Thymus (tissue), 11 donors: ENCODE measurements at regions not wholly inside any gene's neighbourhood (a gene's known extent, or its start where the extent isn't known, plus 50 kb on each side); places are given as distances from the start of the nearest gene placed in this dataset.
"Not testable (repeated sequence)": the region's sequence is repeated elsewhere in the genome, so short reads cannot be mapped to it uniquely, and the experiment has no call there.

Experiments
- DNase-seq, 9 donors: peaks; one replicate each; pipeline ENCODE4 v3.0.0-alpha.2; 2013; ENCODE audit warnings: low spot score in 9 of 9, low read depth in 6 of 9, missing footprints in 1 of 9
- H3K27ac ChIP-seq, 2 donors: one replicate each; pipeline ENCODE4 v1.5.1; 2013; ENCODE audit warnings: control low read depth in 1 of 2, low read depth in 1 of 2, low read length in 1 of 2, mild to moderate bottlenecking in 1 of 2, moderate library complexity in 1 of 2
- H3K27me3 ChIP-seq, 2 donors: one replicate each; pipeline ENCODE4 v1.5.1; 2013; ENCODE audit warnings: low read length in 1 of 2; ENCODE audit not compliant: control insufficient read depth in 2 of 2, insufficient read depth in 1 of 2
- H3K36me3 ChIP-seq, 2 donors: one replicate each; pipeline ENCODE4 v1.5.1; 2013; ENCODE audit warnings: low read length in 1 of 2, mild to moderate bottlenecking in 1 of 2, moderate library complexity in 1 of 2; ENCODE audit not compliant: control insufficient read depth in 2 of 2, insufficient read depth in 2 of 2
- H3K4me1 ChIP-seq, 2 donors: one replicate each; pipeline ENCODE4 v1.5.1; 2013; ENCODE audit warnings: low read length in 2 of 2; ENCODE audit not compliant: control insufficient read depth in 2 of 2, insufficient read depth in 2 of 2
- H3K4me3 ChIP-seq, 2 donors: one replicate each; pipeline ENCODE4 v1.5.1; 2013; ENCODE audit warnings: low read length in 2 of 2, control low read depth in 1 of 2, mild to moderate bottlenecking in 1 of 2
- H3K9me3 ChIP-seq, 2 donors: one replicate each; pipeline ENCODE4 v1.5.1; 2013; ENCODE audit warnings: low read length in 1 of 2, mild to moderate bottlenecking in 1 of 2; ENCODE audit not compliant: control insufficient read depth in 2 of 2, insufficient read depth in 1 of 2
- WGBS: extraction: QIAGEN DNeasy Blood & Tissue Kit; methylation state at CpG from one replicate; pipeline ENCODE4 v1.1.7; 2013; 5-methylcytosine and 5-hydroxymethylcytosine counted together
- donor health status: healthy.

- H3K4me3 ChIP-seq = no peak overlapping the region
- H3K9me3 ChIP-seq = peaks cover 0 to 2% of the 10 kb centered on the region in 2 donors
- 46% methylated on average over 1 of the region's 1 CpG for WGBS
- no peaks in the 10 kb centered on the region for H3K27me3 ChIP-seq
- no peak for DNase-seq
- H3K4me1 ChIP-seq = no peaks in the 10 kb centered on the region
- H3K27ac ChIP-seq = no peak overlapping the region
- H3K36me3 ChIP-seq = no peaks in the 10 kb centered on the region
Observed at GRCh38 chr6:17001188-17001587, 100.7 kb upstream of the STMND1 start.

- no peaks in the 10 kb centered on the region for H3K36me3 ChIP-seq
- no peaks in the 10 kb centered on the region for H3K9me3 ChIP-seq
- H3K27ac ChIP-seq = no peak overlapping the region
- 92% methylated on average over 2 of the region's 2 CpGs for WGBS
- no peaks in the 10 kb centered on the region for H3K4me1 ChIP-seq
- H3K4me3 ChIP-seq = no peak overlapping the region
- H3K27me3 ChIP-seq = no peaks in the 10 kb centered on the region
- DNase-seq = no peak
Observed at GRCh38 chr6:16999491-17000436, 102.1 kb upstream of the STMND1 start.

- H3K27ac ChIP-seq = no peak overlapping the region
- H3K9me3 ChIP-seq = no peaks in the 10 kb centered on the region
- WGBS = 67% methylated on average over 5 of the region's 5 CpGs
- no peak for DNase-seq
- no peaks in the 10 kb centered on the region for H3K27me3 ChIP-seq
- no peaks in the 10 kb centered on the region for H3K4me1 ChIP-seq
- no peaks in the 10 kb centered on the region for H3K36me3 ChIP-seq
- H3K4me3 ChIP-seq = no peak overlapping the region
Observed at GRCh38 chr6:16998461-16998860, 103.4 kb upstream of the STMND1 start.

GRCh38 chr6:16995511-16996250 lies 106.2 kb upstream of the STMND1 start:
- H3K27ac ChIP-seq = no peak overlapping the region
- no peaks in the 10 kb centered on the region for H3K9me3 ChIP-seq
- H3K27me3 ChIP-seq = no peaks in the 10 kb centered on the region
- H3K36me3 ChIP-seq = no peaks in the 10 kb centered on the region
- no peak for DNase-seq
- no peaks in the 10 kb centered on the region for H3K4me1 ChIP-seq
- 91% methylated on average over 6 of the region's 6 CpGs for WGBS
- H3K4me3 ChIP-seq = no peak overlapping the region

GRCh38 chr6:16993396-16993795 lies 108.5 kb upstream of the STMND1 start:
- Histone ChIP-seq H3K4me3 (no peak overlapping the region), H3K9me3 (no peaks in the 10 kb centered on the region), H3K4me1 (no peaks in the 10 kb centered on the region), H3K27ac (no peak overlapping the region), H3K27me3 (no peaks in the 10 kb centered on the region), H3K36me3 (no peaks in the 10 kb centered on the region)
- DNase-seq = no peak
- 87% methylated on average over 6 of the region's 6 CpGs for WGBS

GRCh38 chr6:16991981-16992629 lies 109.7 kb upstream of the STMND1 start:
- H3K36me3 ChIP-seq = no peaks in the 10 kb centered on the region
- DNase-seq = no peak
- WGBS = 90% methylated on average over 3 of the region's 3 CpGs
- no peak overlapping the region for H3K4me3 ChIP-seq
- H3K4me1 ChIP-seq = no peaks in the 10 kb centered on the region
- no peaks in the 10 kb centered on the region for H3K9me3 ChIP-seq
- H3K27me3 ChIP-seq = no peaks in the 10 kb centered on the region
- no peak overlapping the region for H3K27ac ChIP-seq

- not testable (repeated sequence) for H3K9me3 ChIP-seq, H3K27ac ChIP-seq, H3K4me3 ChIP-seq, H3K4me1 ChIP-seq, DNase-seq, H3K27me3 ChIP-seq, H3K36me3 ChIP-seq
- WGBS = 78% methylated on average over 3 of the region's 3 CpGs
Observed at GRCh38 chr6:16989976-16990375, 111.9 kb upstream of the STMND1 start.

GRCh38 chr6:16989382-16989781 lies 112.5 kb upstream of the STMND1 start:
- no peaks in the 10 kb centered on the region for H3K27me3 ChIP-seq
- no peaks in the 10 kb centered on the region for H3K9me3 ChIP-seq
- 99% methylated on average over 2 of the region's 2 CpGs for WGBS
- DNase-seq = no peak
- H3K4me3 ChIP-seq = no peak overlapping the region
- H3K4me1 ChIP-seq = peaks cover 0 to 3% of the 10 kb centered on the region in 2 donors
- H3K36me3 ChIP-seq = no peaks in the 10 kb centered on the region
- H3K27ac ChIP-seq = no peak overlapping the region

- Histone ChIP-seq H3K4me1 (peaks cover 0 to 3% of the 10 kb centered on the region in 2 donors), H3K27me3 (no peaks in the 10 kb centered on the region), H3K27ac (no peak overlapping the region), H3K9me3 (no peaks in the 10 kb centered on the region), H3K36me3 (no peaks in the 10 kb centered on the region), H3K4me3 (no peak overlapping the region)
- DNase-seq = no peak
- 98% methylated on average over 1 of the region's 1 CpG for whole genome bisulfite sequencing
Observed at GRCh38 chr6:16987996-16988395, 113.9 kb upstream of the STMND1 start.
